K562 (cell line): ENCODE measurements at regions not wholly inside any gene's neighbourhood (a gene's known extent, or its start where the extent isn't known, plus 50 kb on each side); places are given as distances from the start of the nearest gene placed in this dataset.

ENCODE experiments used
- CBX5 ChIP-seq: IDR thresholded peaks from 2 replicates; pipeline ENCODE4 v1.6.1; 2014; ENCODE audit warnings: low read depth, borderline replicate concordance
- CXXC5 ChIP-seq: fragments of 250-450 bp; sonication (Bioruptor Pico); IDR thresholded peaks from 2 replicates; pipeline ENCODE4 v1.8.0; 2022; ENCODE audit warnings: inconsistent platforms, mild to moderate bottlenecking, moderate library complexity
- MAFK ChIP-seq: IDR thresholded peaks from 2 replicates; pipeline ENCODE4 v1.6.1; 2011; ENCODE audit warnings: low read length, improper control_type of control experiment
- MEF2D ChIP-seq: conservative IDR thresholded peaks from 2 replicates; pipeline ENCODE4 v1.6.1; 2016; ENCODE audit warnings: low read depth, missing genetic modification characterization, missing compliant biosample characterization
- MTF1 ChIP-seq: fragments of 250-450 bp; sonication (Bioruptor Pico); IDR thresholded peaks from 2 replicates; pipeline ENCODE4 v1.9.0; 2021; ENCODE audit warnings: moderate library complexity, mild to moderate bottlenecking, inconsistent platforms, borderline replicate concordance
- POLR2A ChIP-seq: fragments of 450-650 bp; conservative IDR thresholded peaks from 2 replicates; pipeline ENCODE4 v1.6.1; 2016
- SMC3 ChIP-seq: conservative IDR thresholded peaks from 2 replicates; pipeline ENCODE4 v1.6.1; 2011; ENCODE audit warnings: low read depth, low read length, improper control_type of control experiment; ENCODE audit not compliant: insufficient read depth
- TAF1 ChIP-seq: IDR thresholded peaks from 2 replicates; pipeline ENCODE4 v1.6.1; 2011; ENCODE audit warnings: mild to moderate bottlenecking, low read length, moderate library complexity; ENCODE audit not compliant: insufficient read depth, control insufficient read depth, severe bottlenecking; ENCODE audit errors: extremely low read depth
- ZNF143 ChIP-seq: sonication (generic); formaldehyde crosslinking; IDR thresholded peaks from 2 replicates; pipeline ENCODE4 v1.9.0; 2022; ENCODE audit warnings: mild to moderate bottlenecking, missing genetic modification reagents
- TF ChIP-seq, protein P1 (sequence below), 3 experiments: IDR thresholded peaks in 2 of 3; conservative IDR thresholded peaks in 1 of 3; 2 replicates each; pipeline ENCODE4 v1.5.1; 2011 to 2012; ENCODE audit warnings: low read length in 3 of 3, mild to moderate bottlenecking in 3 of 3, control low read depth in 2 of 3, improper control_type of control experiment in 1 of 3, inconsistent platforms in 1 of 3, low read depth in 1 of 3, mixed read lengths in 1 of 3, moderate library complexity in 1 of 3; ENCODE audit not compliant: insufficient read depth in 2 of 3
- TF ChIP-seq, protein P2 (sequence below): fragments of 250-450 bp; sonication (Bioruptor Pico); IDR thresholded peaks from 2 replicates; pipeline ENCODE4 v1.4.0; 2020; ENCODE audit warnings: mild to moderate bottlenecking, moderate library complexity
- TF ChIP-seq, protein P3 (sequence below), 2 experiments: fragments of 450-650 bp in 1 of 2; sonication (generic) in 1 of 2; formaldehyde crosslinking in 1 of 2; IDR thresholded peaks in 1 of 2; conservative IDR thresholded peaks in 1 of 2; 2 replicates each; pipeline versions ENCODE4 v1.6.1 to v1.8.1; 2016 to 2023; ENCODE audit warnings: mild to moderate bottlenecking in 2 of 2, moderate library complexity in 2 of 2, inconsistent platforms in 1 of 2, missing genetic modification reagents in 1 of 2
- TF ChIP-seq, protein P4 (sequence below): sonication (generic); formaldehyde crosslinking; IDR thresholded peaks from 2 replicates; pipeline ENCODE4 v1.4.0; 2020; ENCODE audit warnings: mild to moderate bottlenecking, missing genetic modification reagents

DNA sequence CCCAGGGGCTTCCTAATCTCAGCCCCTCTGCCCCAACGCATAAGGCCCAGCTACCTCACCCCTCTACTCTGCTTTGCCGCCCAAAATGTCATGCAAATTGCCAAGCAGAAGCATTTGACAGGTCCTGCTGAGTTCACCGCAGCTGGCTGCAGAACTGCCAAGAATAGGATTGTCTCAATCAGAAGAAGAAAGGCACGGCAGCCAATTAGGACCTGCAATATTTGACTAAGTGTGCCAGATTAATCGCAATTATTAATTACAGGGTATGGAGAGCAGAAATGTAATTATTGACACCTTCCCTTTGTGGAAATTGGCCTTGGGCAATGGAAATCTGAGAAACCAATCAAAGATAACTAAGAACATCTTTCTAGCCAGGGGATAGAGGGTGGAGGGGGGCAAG, 318.6 kb downstream of the LRFN2 start:
- TF ChIP-seq CBX5 (no peak), POLR2A (no peak), MAFK (no peak), MTF1 (CRISPR knock-in tag) (no peak), SMC3 (no peak), MEF2D (no peak), ZNF143 (no peak), CXXC5 (CRISPR knock-in tag) (no peak), TAF1 (no peak)
- TF ChIP-seq, protein P1, sequence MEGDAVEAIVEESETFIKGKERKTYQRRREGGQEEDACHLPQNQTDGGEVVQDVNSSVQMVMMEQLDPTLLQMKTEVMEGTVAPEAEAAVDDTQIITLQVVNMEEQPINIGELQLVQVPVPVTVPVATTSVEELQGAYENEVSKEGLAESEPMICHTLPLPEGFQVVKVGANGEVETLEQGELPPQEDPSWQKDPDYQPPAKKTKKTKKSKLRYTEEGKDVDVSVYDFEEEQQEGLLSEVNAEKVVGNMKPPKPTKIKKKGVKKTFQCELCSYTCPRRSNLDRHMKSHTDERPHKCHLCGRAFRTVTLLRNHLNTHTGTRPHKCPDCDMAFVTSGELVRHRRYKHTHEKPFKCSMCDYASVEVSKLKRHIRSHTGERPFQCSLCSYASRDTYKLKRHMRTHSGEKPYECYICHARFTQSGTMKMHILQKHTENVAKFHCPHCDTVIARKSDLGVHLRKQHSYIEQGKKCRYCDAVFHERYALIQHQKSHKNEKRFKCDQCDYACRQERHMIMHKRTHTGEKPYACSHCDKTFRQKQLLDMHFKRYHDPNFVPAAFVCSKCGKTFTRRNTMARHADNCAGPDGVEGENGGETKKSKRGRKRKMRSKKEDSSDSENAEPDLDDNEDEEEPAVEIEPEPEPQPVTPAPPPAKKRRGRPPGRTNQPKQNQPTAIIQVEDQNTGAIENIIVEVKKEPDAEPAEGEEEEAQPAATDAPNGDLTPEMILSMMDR (IDR thresholded peaks at IDR 0.05 in 2 of 3, conservative IDR thresholded peaks at IDR 0.05 in 1 of 3; ENCODE audit: insufficient read depth in 2 of 3, low read depth in 1 of 3, low read length in 3 of 3) = no peak
- TF ChIP-seq, protein P2, sequence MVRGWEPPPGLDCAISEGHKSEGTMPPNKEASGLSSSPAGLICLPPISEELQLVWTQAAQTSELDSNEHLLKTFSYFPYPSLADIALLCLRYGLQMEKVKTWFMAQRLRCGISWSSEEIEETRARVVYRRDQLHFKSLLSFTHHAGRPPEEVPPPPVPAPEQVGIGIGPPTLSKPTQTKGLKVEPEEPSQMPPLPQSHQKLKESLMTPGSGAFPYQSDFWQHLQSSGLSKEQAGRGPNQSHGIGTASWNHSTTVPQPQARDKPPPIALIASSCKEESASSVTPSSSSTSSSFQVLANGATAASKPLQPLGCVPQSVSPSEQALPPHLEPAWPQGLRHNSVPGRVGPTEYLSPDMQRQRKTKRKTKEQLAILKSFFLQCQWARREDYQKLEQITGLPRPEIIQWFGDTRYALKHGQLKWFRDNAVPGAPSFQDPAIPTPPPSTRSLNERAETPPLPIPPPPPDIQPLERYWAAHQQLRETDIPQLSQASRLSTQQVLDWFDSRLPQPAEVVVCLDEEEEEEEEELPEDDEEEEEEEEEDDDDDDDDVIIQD (CRISPR knock-in tag) = no peak
- TF ChIP-seq, protein P3, sequence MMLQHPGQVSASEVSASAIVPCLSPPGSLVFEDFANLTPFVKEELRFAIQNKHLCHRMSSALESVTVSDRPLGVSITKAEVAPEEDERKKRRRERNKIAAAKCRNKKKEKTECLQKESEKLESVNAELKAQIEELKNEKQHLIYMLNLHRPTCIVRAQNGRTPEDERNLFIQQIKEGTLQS (IDR thresholded peaks at IDR 0.05) = no peak
- TF ChIP-seq, protein P3 (CRISPR knock-in tag; conservative IDR thresholded peaks at IDR 0.05) = no peak
- TF ChIP-seq, protein P4, sequence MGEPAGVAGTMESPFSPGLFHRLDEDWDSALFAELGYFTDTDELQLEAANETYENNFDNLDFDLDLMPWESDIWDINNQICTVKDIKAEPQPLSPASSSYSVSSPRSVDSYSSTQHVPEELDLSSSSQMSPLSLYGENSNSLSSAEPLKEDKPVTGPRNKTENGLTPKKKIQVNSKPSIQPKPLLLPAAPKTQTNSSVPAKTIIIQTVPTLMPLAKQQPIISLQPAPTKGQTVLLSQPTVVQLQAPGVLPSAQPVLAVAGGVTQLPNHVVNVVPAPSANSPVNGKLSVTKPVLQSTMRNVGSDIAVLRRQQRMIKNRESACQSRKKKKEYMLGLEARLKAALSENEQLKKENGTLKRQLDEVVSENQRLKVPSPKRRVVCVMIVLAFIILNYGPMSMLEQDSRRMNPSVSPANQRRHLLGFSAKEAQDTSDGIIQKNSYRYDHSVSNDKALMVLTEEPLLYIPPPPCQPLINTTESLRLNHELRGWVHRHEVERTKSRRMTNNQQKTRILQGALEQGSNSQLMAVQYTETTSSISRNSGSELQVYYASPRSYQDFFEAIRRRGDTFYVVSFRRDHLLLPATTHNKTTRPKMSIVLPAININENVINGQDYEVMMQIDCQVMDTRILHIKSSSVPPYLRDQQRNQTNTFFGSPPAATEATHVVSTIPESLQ (CRISPR knock-in tag) = no peak
